Fibroblast of upper back skin (primary cell): ENCODE measurements at regions not wholly inside any gene's neighbourhood (a gene's known extent, or its start where the extent isn't known, plus 50 kb on each side); places are given as distances from the start of the nearest gene placed in this dataset.

Experiments
- DNase-seq: peaks from one replicate; pipeline ENCODE4 v3.0.0-alpha.2; 2013

- DNase-seq: no peak
Measured at GRCh38 chr13:40470660-40471059, 195.8 kb downstream of the FOXO1 start.

- DNase-seq: no peak
Measured at GRCh38 chr13:40471076-40471475, 195.4 kb downstream of the FOXO1 start.

GRCh38 chr13:40471911-40472310, 194.5 kb downstream of the FOXO1 start:
- no peak for DNase-seq

GRCh38 chr13:40472427-40473220, 193.8 kb downstream of the FOXO1 start:
- DNase-seq: no peak

- no peak for DNase-seq
Measured at GRCh38 chr13:40475617-40476016, 190.8 kb downstream of the FOXO1 start.

GRCh38 chr13:40476175-40476958, 190.1 kb downstream of the FOXO1 start:
- DNase-seq: peak; percentile 26

- no peak for DNase-seq
Measured at GRCh38 chr13:40477623-40478608, 188.5 kb downstream of the FOXO1 start.

- no peak for DNase-seq
Measured at GRCh38 chr13:40478775-40479174, 187.7 kb downstream of the FOXO1 start.

GRCh38 chr13:40479196-40479845, 187.1 kb downstream of the FOXO1 start:
- DNase-seq: no peak

- DNase-seq: no peak
Measured at GRCh38 chr13:40480012-40480914, 186.2 kb downstream of the FOXO1 start.

- DNase-seq: no peak
Measured at GRCh38 chr13:40480915-40481516, 185.4 kb downstream of the FOXO1 start.

- no peak for DNase-seq
Measured at GRCh38 chr13:40483601-40484000, 182.8 kb downstream of the FOXO1 start.

- no peak for DNase-seq
Measured at GRCh38 chr13:40484101-40484800, 182.2 kb downstream of the FOXO1 start.

GRCh38 chr13:40484974-40485373, 181.5 kb downstream of the FOXO1 start:
- DNase-seq: no peak

GRCh38 chr13:40485611-40486517, 180.6 kb downstream of the FOXO1 start:
- no peak for DNase-seq

- no peak for DNase-seq
Measured at GRCh38 chr13:40486518-40487163, 179.8 kb downstream of the FOXO1 start.

GRCh38 chr13:40488869-40489391, 177.5 kb downstream of the FOXO1 start:
- no peak for DNase-seq

GRCh38 chr13:40490086-40490758, 176.2 kb downstream of the FOXO1 start:
- no peak for DNase-seq
